Neutrophil (primary cell): ENCODE measurements at regions not wholly inside any gene's neighbourhood (a gene's known extent, or its start where the extent isn't known, plus 50 kb on each side); places are given as distances from the start of the nearest gene placed in this dataset.
"Not testable (repeated sequence)": the region's sequence is repeated elsewhere in the genome, so short reads cannot be mapped to it uniquely, and the experiment has no call there.

Experiments used
- H3K27ac ChIP-seq: fragments of 200-600 bp; sonication (generic); 2 replicates; pipeline ENCODE4 v1.5.1; 2016; ENCODE audit warnings: mild to moderate bottlenecking, moderate library complexity
- H3K27me3 ChIP-seq: fragments of 200-600 bp; sonication (generic); 2 replicates; pipeline ENCODE4 v1.6.0; 2016; ENCODE audit warnings: mild to moderate bottlenecking
- H3K36me3 ChIP-seq: fragments of 200-600 bp; sonication (generic); 2 replicates; pipeline ENCODE4 v1.5.1; 2017
- H3K4me1 ChIP-seq, 2 experiments: fragments of 200-600 bp in 1 of 2; sonication (generic) in 1 of 2; 1 replicate in 1 of 2; 2 replicates in 1 of 2; pipeline versions ENCODE4 v1.5.1 to v1.6.1; 2013 to 2016; ENCODE audit warnings: low read depth in 1 of 2, low read length in 1 of 2, mild to moderate bottlenecking in 1 of 2, moderate library complexity in 1 of 2; ENCODE audit not compliant: control insufficient read depth in 1 of 2, insufficient read depth in 1 of 2
- H3K4me3 ChIP-seq, 2 experiments: fragments of 200-600 bp in 1 of 2; sonication (generic) in 1 of 2; 1 replicate in 1 of 2; 2 replicates in 1 of 2; pipeline ENCODE4 v1.5.1; 2013 to 2016; ENCODE audit warnings: low read depth in 1 of 2, low read length in 1 of 2, mild to moderate bottlenecking in 1 of 2, moderate library complexity in 1 of 2
- H3K9me3 ChIP-seq: fragments of 200-600 bp; sonication (generic); 2 replicates; pipeline ENCODE4 v1.5.1; 2016
- TF ChIP-seq, protein P1 (sequence below): fragments of 200-600 bp; sonication (generic); IDR thresholded peaks from 2 replicates; pipeline ENCODE4 v1.5.1; 2016; ENCODE audit warnings: antibody characterized with exemption

DNA sequence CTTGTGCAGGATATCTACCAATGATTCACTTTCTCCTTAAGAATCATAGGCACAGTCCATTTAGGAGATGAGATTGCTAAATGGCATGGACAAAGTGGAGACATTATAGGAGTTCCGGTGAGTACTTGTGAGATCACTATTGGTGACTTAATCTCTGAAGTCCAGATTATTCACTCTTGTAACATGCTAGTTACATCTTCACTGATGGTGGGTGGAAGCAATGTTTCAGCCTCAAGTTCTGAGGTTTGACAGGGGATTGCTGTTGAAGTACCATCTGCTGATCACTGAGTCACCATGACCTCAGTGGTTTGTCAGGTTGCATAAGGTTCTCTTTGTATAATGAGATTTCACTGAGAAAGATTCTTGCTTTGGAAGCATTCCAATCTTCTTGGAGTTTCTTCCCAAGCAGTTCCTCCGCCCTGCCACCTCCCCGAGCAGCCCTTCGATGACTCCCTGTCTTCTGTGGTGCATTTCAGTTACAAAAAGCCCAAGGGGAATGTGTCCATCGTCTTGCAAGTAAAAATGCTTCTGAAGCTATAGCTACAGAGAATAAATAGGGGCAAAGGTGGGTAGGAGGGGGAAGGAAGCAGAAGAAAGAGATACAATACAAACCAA, 114.7 kb downstream of the NBPF8 start:
- not testable (repeated sequence) for H3K27me3 ChIP-seq, H3K27ac ChIP-seq, H3K9me3 ChIP-seq, H3K4me1 ChIP-seq, H3K4me3 ChIP-seq, H3K36me3 ChIP-seq

DNA sequence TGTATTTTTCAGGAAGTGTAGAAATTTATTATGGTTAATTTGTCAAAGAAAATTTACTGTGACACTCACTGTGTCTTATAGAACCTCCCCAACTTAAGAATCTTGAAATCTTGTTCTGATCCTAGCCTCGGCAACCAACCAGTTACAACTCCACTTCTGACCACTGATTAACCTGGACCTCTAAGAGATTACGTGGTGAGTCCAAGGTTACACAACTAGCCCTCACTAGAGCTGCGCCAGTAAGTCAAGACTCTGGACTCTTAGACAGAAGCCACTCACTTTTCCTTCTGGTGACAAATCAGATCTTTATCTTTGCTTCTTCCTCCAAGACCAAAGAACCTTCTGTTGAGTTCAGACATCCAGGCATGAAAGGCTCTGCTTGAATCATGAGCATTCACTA, 116.6 kb downstream of the NBPF8 start:
- not testable (repeated sequence) for H3K36me3 ChIP-seq, H3K4me3 ChIP-seq, H3K27ac ChIP-seq, H3K9me3 ChIP-seq, H3K4me1 ChIP-seq, H3K27me3 ChIP-seq

DNA sequence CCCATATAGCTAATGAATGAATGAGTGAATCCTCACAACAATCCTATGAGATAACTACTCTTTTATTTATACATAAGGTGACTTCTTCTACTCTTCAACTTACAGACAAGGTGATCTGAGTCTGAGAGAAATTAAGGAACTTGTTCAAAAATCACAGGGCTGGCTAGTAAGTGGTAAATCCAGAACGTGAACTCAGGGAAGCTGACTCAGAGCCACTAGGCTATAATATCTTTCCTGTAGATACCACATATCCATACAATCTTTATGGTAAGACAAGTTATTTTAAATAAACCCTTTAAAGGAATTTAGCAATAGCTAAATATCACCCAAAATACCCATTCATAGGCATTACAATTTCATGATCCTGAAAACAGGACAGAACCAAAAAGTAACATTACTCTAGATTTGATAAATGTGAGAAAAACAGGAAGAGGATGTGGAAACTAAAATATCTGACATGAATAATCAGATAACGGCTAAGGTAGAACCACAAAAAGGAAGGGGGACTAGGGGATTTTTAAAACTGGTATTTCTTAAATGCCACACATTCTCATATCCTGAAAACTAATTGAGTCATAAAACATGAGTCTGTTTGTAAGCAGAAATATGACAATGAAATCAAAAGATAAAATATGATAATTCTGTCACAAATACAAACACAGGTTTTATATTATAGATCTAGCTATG, 119.7 kb downstream of the NBPF8 start:
- not testable (repeated sequence) for H3K36me3 ChIP-seq, H3K27me3 ChIP-seq, H3K9me3 ChIP-seq, H3K4me3 ChIP-seq, H3K27ac ChIP-seq, H3K4me1 ChIP-seq

DNA sequence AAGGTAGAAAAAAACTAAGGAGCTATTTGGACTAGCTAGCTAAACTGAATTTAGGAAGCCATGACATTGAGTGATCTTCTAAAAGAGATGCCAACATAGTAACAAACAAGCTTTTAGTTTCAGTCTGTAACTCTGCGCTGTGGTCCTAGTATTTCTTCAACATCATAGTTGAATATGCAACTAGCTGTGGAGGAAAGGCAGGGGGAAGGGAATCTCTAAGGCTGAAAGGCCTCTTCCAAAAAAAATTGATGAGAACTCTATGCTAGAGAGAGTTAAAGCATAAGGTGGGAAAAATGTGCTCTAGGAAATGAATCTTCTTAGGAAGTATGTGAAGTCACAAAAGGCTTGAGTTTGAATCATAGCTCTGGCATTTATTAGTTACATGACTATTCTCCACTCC, 120.2 kb downstream of the NBPF8 start:
- not testable (repeated sequence) for H3K4me3 ChIP-seq, H3K9me3 ChIP-seq, H3K27ac ChIP-seq, H3K27me3 ChIP-seq, H3K36me3 ChIP-seq, H3K4me1 ChIP-seq

DNA sequence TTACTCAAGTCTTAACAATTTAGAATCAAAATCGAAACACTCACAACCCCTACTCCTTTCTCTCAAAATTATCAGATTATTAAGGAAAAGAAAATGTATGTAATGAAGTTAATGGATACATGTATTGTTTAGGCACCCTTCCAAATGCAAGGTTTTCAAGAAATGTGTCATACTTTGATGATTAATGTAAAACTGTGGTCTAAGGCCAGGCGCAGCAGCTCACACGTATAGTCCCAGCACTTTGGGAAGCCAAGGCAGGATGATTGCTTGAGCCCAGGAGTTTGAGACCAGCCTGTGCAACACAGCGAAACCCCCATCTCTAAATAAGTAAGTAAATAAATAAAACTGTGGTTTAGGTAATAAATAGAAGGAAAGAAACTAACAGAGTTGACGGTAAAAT, 126.6 kb downstream of the NBPF8 start:
- H3K27ac ChIP-seq, H3K27me3 ChIP-seq, H3K4me1 ChIP-seq, H3K4me3 ChIP-seq, H3K9me3 ChIP-seq, H3K36me3 ChIP-seq: not testable (repeated sequence)

DNA sequence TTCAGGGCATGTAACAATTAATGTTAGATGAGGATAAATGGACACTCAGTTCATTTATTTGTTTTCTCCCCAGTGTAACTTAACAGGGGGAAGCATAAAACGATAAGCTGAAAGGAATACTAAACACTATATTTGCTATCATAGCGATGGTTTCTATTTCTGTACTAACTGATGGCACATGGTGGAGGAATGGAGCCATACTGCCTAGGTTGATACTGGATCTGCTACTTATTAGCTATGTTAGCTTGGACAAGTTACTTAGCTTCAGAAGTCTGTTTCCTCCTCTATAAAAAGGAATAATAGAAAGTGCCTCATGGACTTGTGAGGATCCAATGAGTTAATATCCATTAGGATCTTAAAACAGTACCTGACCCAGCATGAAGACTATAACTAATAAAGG, 127.5 kb downstream of the NBPF8 start:
- not testable (repeated sequence) for H3K27ac ChIP-seq

DNA sequence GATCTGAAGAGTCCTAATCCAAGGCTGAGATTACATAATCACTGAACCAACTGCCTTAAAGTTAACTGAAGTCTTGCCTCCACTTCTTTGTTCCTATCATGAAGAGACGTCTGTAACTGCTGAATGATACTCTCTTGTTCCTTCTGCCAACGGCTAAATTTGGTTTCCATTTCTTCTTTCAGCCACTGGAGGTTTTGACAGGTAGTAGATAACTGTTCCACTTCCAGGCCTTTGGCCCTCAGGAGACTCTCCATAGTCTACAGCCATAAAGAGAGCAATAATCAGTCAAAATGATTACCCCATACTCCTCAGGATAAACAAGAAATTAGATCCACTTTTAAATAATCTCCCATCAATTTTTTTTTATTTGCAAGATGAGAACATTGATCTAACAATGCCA, 128.1 kb downstream of the NBPF8 start:
- not testable (repeated sequence) for H3K4me3 ChIP-seq, H3K27ac ChIP-seq, H3K9me3 ChIP-seq, H3K27me3 ChIP-seq, H3K36me3 ChIP-seq, H3K4me1 ChIP-seq

More for the DNA sequence above, 127.5 kb downstream of the NBPF8 start:
- H3K9me3 ChIP-seq, H3K4me1 ChIP-seq, H3K36me3 ChIP-seq, H3K27me3 ChIP-seq, H3K4me3 ChIP-seq: not testable (repeated sequence)

DNA sequence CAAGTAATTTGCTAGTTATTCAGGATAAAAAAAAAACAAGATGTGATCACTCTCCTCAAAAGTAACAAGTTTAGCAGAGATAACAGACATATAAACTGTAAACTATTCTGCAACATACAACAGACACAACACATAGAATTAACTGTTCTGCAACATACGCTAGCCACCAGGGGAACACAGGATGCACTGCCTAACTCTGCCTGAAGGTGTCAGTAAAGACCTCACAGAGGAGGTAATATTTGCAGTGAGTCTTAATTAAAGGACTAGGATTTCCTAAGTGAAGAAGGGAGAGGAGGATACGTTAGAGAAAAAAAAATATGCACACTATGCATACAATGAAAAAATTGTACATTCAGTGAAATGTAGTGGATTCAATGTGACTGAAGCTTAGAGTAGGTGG, 129.6 kb downstream of the NBPF8 start:
- not testable (repeated sequence) for H3K4me3 ChIP-seq, H3K27me3 ChIP-seq, H3K36me3 ChIP-seq, H3K9me3 ChIP-seq, H3K27ac ChIP-seq, H3K4me1 ChIP-seq
- TF ChIP-seq, protein P1, sequence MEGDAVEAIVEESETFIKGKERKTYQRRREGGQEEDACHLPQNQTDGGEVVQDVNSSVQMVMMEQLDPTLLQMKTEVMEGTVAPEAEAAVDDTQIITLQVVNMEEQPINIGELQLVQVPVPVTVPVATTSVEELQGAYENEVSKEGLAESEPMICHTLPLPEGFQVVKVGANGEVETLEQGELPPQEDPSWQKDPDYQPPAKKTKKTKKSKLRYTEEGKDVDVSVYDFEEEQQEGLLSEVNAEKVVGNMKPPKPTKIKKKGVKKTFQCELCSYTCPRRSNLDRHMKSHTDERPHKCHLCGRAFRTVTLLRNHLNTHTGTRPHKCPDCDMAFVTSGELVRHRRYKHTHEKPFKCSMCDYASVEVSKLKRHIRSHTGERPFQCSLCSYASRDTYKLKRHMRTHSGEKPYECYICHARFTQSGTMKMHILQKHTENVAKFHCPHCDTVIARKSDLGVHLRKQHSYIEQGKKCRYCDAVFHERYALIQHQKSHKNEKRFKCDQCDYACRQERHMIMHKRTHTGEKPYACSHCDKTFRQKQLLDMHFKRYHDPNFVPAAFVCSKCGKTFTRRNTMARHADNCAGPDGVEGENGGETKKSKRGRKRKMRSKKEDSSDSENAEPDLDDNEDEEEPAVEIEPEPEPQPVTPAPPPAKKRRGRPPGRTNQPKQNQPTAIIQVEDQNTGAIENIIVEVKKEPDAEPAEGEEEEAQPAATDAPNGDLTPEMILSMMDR: peak; percentile 70

DNA sequence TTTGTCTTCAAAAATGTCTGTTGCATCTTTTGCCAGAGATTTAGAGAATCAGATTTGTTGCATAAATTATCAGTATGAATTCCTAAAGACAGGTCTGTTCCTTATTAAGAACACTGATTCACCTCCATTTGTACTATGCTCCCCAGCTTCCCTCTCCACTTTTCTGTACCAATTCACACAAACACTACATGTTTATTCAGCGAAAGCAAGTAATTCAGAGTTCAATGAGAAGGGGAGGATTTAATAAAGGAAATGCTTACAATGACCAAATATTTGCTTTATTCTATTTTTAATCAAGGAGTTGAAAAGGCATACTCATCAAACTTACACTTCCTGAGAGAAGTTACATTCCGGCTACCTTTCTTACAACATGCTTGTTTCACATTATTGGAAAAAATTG, 135.5 kb downstream of the NBPF8 start:
- H3K4me3 ChIP-seq, H3K27me3 ChIP-seq, H3K4me1 ChIP-seq, H3K36me3 ChIP-seq, H3K27ac ChIP-seq, H3K9me3 ChIP-seq: not testable (repeated sequence)

DNA sequence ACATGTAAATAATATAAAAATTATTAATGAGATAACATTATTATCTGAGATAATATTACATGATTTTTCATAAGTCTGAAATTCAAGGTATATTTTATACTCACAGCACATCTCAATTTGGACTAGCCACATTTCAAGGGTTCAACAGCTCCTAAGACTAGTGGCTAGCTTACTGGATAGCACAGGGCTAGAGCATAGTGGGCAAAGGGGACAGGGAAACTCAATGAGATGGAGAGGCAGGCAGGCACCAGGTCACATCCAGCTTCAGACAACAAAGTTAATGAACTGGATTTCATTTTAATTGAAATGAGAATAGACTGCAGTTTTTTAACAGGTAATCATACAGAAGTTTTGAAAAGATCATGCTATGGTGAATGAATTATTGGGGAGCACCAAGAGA, 137.4 kb downstream of the NBPF8 start:
- H3K27ac ChIP-seq, H3K4me3 ChIP-seq, H3K27me3 ChIP-seq, H3K4me1 ChIP-seq, H3K9me3 ChIP-seq, H3K36me3 ChIP-seq: not testable (repeated sequence)

DNA sequence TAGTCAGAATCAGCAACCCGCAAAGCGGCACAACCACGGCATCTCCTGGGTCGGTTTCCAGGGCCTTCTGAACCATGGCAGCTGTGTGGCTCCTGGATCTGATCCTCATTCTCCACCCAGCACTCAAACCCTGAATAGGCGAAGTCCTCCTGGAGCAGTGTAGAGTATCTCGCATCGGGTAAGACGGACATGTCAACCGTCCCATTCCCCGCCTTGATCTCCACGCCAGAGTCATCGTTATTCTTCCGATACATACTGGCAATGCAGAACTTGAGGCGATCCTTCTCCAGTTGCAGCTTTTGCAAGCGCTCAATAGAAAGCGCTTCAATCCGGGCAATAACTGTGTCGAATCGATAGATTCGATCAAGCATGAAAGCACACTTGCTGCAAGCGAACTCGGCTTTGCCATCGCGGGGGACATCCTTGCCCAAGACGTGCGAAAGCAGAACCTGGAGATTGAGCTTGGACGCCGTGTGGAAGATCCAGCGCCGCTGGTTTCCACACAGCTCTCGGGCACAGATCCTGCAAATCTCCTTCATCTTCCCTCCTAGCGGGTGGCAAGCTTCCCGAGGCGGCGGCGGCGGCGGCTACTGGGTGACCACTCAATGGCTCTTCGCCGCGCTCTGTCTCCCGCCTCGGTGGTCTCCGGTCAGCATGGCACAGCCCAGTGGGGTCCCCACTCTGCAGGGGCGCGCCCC, 142.9 kb downstream of the NBPF8 start:
- peak overlapping the region; percentile 55 to 57 for H3K4me3 ChIP-seq
- not testable (repeated sequence) for H3K27ac ChIP-seq, H3K27me3 ChIP-seq, H3K9me3 ChIP-seq, H3K4me1 ChIP-seq, H3K36me3 ChIP-seq

DNA sequence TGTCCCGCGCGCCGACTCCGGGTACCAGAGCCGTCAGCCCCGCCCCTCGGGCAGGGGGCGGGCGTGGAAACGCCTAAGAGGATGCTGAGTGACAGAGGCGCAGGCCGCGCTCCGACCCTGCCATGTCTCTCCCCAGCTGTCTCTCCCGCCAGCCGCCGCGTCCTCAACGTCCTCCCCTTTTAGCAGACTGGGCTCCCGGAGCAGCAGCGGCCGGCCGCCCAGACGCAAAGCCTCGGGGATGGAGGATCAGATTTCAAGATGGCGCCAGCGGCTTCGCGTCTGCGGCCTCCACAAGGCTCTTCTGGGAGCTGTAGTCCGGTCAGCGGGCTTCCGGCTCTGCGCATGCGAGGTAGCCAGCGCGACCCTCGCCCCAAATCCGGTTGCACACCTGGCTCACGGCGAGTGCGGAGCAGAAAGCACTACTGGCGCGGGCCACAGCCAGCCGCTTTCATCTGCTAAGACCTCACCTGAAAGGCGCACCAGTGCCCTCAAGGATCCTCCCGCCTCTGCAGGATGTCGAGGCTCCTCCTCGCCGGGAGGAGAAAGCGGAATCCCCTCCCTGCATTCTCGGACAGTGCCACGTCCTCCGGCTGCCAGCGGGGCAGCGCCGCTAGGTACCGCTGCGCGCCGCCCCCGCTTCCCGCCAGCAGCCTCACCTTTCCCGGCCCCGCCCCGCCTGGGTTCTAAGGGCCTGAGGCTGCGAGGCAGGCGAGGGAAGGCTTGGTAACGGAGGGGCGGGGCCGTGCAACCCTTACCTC, 143.6 kb downstream of the NBPF8 start:
- not testable (repeated sequence) for H3K27ac ChIP-seq

More for the DNA sequence above, 143.6 kb downstream of the NBPF8 start:
- H3K27me3 ChIP-seq, H3K9me3 ChIP-seq, H3K4me1 ChIP-seq, H3K36me3 ChIP-seq: not testable (repeated sequence)
- H3K4me3 ChIP-seq: peak overlapping the region; percentile 55 to 57
